NOMO-1 (cell line): ENCODE measurements at regions not wholly inside any gene's neighbourhood (a gene's known extent, or its start where the extent isn't known, plus 50 kb on each side); places are given as distances from the start of the nearest gene placed in this dataset.
"Not testable (repeated sequence)": the region's sequence is repeated elsewhere in the genome, so short reads cannot be mapped to it uniquely, and the experiment has no call there.

Experiments
- DNase-seq, 2 experiments: peaks; one replicate each; lab custom pipeline; 2025; ENCODE audit not compliant: unreplicated experiment in 2 of 2; lab: John Stamatoyannopoulos, UW

- DNase-seq = not testable (repeated sequence)
Measured at GRCh38 chr6:86489042-86489441, 448.3 kb upstream of the HTR1E start.

GRCh38 chr6:86487660-86488221, 449.6 kb upstream of the HTR1E start:
- no peak for DNase-seq

GRCh38 chr6:86478316-86478715, 459.0 kb upstream of the HTR1E start:
- DNase-seq = not testable (repeated sequence)

- no peak for DNase-seq
Measured at GRCh38 chr6:86477500-86478148, 459.7 kb upstream of the HTR1E start.

- no peak for DNase-seq
Measured at GRCh38 chr6:86476311-86476710, 461.0 kb upstream of the HTR1E start.

GRCh38 chr6:86474081-86474480, 463.2 kb upstream of the HTR1E start:
- no peak for DNase-seq

- no peak for DNase-seq
Measured at GRCh38 chr6:86471791-86472190, 465.5 kb upstream of the HTR1E start.

GRCh38 chr6:86459978-86460377, 477.4 kb upstream of the HTR1E start:
- DNase-seq = no peak

GRCh38 chr6:86456821-86457220, 480.5 kb upstream of the HTR1E start:
- DNase-seq = no peak

GRCh38 chr6:86453232-86453631, 484.1 kb upstream of the HTR1E start:
- no peak for DNase-seq

- no peak for DNase-seq
Measured at GRCh38 chr6:86448398-86448797, 488.9 kb upstream of the HTR1E start.

- no peak for DNase-seq
Measured at GRCh38 chr6:86440608-86441007, 496.7 kb upstream of the HTR1E start.

- DNase-seq = no peak
Measured at GRCh38 chr6:86423571-86423970, 513.8 kb upstream of the HTR1E start.

GRCh38 chr6:86412057-86412456, 525.3 kb upstream of the HTR1E start:
- DNase-seq = no peak

- DNase-seq = no peak
Measured at GRCh38 chr6:86407128-86407527, 530.2 kb upstream of the HTR1E start.

- not testable (repeated sequence) for DNase-seq
Measured at GRCh38 chr6:86392850-86393249, 544.5 kb upstream of the HTR1E start.

- no peak for DNase-seq
Measured at GRCh38 chr6:86380571-86381125, 556.7 kb upstream of the HTR1E start.

GRCh38 chr6:86357877-86358276, 579.5 kb upstream of the HTR1E start:
- no peak for DNase-seq

GRCh38 chr6:86355271-86355670, 582.1 kb upstream of the HTR1E start:
- DNase-seq = no peak

- DNase-seq = no peak
Measured at GRCh38 chr6:86331919-86332318, 605.4 kb upstream of the HTR1E start.

- no peak for DNase-seq
Measured at GRCh38 chr6:86331265-86331840, 606.0 kb upstream of the HTR1E start.

GRCh38 chr6:86306210-86306609, 631.1 kb upstream of the HTR1E start:
- no peak for DNase-seq
